Fibroblast of upper back skin (primary cell): ENCODE measurements at regions not wholly inside any gene's neighbourhood (a gene's known extent, or its start where the extent isn't known, plus 50 kb on each side); places are given as distances from the start of the nearest gene placed in this dataset.

Experiments
- DNase-seq: peaks from one replicate; pipeline ENCODE4 v3.0.0-alpha.2; 2013

GRCh38 chr4:23327120-23327519 is 562.7 kb downstream of the PPARGC1A start:
- no peak for DNase-seq

GRCh38 chr4:23324021-23324690 is 565.7 kb downstream of the PPARGC1A start:
- peak; percentile 32 for DNase-seq

DNA sequence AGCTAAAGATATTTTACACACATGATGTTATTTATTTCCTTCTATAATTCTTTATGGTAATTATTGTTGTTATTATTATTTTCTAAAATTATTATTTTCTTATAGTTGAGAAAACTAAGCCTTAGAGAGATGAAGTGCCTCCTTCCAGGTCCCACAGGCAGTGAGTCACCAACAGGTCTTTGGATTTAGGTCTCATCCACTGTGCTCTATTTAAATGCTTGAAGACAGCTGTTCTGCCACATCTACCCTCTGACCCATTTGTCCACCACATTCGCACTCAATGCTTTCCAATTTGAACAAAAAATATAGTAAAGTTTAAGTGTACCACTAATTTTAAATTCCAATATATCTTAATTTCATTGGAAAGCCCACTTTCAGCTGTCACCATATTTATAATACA is 566.4 kb downstream of the PPARGC1A start:
- no peak for DNase-seq

GRCh38 chr4:23322732-23323131 is 567.1 kb downstream of the PPARGC1A start:
- DNase-seq = no peak

- DNase-seq = no peak
Observed at GRCh38 chr4:23320931-23321587, 568.8 kb downstream of the PPARGC1A start.

DNA sequence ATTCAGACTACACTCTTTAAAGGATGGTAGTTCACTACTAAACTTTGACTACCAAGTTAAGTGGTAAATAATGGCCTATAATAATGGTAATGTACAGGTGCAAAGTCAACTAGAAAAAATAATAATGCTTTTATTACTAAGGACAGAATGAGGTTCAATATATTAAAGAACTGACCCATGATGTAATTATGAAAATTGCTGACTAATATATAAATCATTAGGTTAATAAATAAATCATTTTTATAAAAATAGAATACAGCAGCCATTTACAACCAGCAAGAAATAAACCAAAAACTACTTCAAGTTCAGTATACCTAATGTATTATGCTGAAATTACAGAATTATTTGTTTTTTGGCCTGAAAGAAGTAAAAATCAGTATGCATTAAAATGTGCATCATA is 577.2 kb downstream of the PPARGC1A start:
- DNase-seq = no peak

DNA sequence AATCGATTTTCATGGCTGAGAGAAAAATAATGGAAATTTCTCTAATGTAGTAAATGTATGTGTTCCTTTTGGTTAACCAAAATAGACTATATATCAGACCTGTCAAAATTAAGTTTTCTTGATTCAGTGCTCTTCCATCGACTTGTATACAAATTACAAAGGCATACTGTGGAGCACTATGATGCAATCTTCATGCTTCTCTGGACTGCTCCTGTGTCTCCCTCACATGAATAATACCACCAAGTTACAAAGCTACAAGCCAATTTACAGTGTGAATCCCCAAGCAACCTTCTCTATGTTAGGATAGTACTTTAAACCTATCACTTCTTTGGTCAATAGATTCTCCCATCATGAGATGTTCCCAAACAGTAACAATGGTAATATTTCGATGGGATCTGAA is 577.9 kb downstream of the PPARGC1A start:
- DNase-seq = no peak

- DNase-seq = peak; percentile 12
Observed at GRCh38 chr4:23305026-23305425, 584.8 kb downstream of the PPARGC1A start.

- DNase-seq = no peak
Observed at GRCh38 chr4:23298371-23298770, 591.5 kb downstream of the PPARGC1A start.

DNA sequence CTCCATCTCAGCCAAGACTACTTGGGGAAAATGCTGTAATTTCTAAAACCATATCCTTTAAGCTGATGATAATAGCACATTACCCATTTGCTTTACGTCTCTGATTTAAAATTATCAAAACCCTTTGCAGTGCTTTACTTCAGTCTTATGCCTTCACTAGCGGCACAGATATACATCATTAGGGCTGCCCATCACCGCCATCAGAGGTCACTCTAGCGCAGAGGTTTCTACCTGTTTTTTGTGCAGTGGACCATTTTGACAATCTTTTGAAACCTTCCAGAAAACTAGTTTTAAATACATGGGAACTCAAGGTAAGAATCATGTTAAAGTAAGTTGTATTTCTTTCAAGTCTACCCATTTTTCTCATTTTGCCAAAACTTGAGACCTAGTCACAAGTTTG is 592.5 kb downstream of the PPARGC1A start:
- DNase-seq = no peak

DNA sequence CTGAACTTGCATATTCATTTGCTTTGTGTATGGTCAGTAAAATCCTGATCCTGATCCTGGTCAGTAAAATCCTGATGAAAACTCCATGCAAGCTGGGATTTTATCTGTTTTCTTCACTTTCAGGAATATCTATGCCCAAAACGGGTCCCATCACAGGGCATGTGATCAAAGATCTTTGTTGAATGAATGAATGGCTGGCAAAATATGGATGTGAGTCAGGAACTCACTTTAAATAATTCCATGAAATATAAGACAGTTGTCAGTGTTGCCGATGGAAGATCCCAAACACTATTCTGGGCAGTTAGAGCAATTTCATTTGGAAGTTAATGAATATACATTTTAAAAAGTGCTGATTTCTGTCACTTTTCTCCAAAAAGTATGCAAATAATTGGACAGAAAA is 598.4 kb downstream of the GBA3 start:
- no peak for DNase-seq

- DNase-seq = no peak
Observed at GRCh38 chr4:23290656-23291055, 597.9 kb downstream of the GBA3 start.

GRCh38 chr4:23279377-23279986 is 586.7 kb downstream of the GBA3 start:
- DNase-seq = peak; percentile 1

GRCh38 chr4:23278845-23279244 is 586.1 kb downstream of the GBA3 start:
- DNase-seq = no peak

GRCh38 chr4:23276076-23276475 is 583.3 kb downstream of the GBA3 start:
- DNase-seq = no peak

GRCh38 chr4:23269566-23269965 is 576.8 kb downstream of the GBA3 start:
- DNase-seq = peak; percentile 2

DNA sequence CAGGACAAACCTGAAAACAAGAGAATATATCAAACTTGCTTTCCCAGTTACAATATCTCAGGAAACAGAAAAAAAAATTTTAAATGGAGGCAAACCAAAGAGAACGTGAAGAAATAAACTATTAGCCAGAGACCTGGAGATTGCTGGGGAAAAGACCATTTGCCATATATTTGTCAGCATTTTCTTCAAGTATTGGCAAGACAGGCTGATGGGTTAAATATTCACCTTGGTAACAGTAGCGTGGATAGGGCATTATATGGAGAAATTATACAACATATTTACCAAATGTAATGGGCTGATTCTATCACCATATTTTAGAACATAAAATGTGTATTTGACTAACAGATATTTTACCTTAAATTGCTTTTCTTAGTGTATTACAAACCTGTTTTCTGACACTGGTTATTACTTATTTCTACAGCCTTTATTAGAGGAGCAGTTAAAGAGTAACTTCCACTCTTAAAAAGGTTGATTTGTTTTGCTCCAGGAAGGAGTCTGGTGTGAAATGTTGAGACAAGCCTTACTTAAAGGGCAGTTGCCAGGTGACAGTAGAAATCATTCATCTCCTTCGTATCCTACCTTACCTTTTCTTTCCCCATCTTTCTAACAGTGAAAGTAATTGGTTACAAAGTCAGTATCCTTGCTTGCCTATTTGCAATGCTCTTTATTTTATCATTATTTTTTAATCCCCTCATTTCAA is 575.5 kb downstream of the GBA3 start:
- no peak for DNase-seq

DNA sequence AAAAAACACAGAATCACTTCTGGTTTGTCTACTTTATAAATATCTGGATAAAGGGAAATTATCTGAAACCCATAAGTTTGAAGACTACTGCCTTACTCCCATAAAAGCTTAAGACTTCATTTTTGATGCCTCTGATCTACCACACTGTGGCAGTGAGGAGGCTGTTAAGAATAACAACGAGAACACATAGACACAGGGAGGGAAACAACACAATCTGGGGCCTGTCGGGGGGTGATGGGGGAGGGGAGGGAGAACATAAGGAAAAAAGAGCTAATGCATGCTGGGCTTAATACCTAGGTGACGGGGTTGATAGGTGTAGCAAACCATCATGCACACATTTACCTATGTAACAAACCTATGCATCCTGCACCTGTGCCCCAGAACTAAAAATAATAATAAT is 573.7 kb downstream of the GBA3 start:
- no peak for DNase-seq

GRCh38 chr4:23260511-23260910 is 567.8 kb downstream of the GBA3 start:
- DNase-seq = no peak

DNA sequence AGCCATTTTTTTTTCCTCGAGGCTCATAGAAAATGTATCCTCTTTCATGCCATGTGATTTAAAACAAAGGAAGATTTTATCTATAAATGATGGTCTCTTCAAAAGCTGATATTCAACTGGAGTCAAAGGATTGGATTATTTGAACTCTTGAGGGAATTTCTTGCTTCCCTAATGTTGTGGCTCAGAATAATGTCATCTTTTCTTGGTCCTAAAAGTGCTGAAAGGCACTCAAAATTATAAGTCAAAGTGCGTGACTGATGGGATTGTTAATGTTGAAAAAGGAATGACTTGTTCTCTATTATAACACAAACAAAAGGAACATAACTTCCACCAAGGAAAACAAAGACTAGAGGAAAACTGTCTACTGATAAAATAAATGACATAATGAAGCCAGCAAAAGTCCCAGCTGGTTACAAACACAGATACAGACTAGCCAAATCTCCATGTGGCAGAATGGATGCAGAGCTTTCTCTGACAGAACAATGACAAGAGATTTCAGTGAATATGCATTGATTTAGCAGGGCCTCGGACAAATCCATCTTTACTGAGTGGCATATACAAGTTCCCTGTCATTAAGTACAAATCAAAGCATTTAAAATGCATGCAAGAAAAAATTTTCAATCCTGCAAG is 552.6 kb downstream of the GBA3 start:
- DNase-seq = no peak

DNA sequence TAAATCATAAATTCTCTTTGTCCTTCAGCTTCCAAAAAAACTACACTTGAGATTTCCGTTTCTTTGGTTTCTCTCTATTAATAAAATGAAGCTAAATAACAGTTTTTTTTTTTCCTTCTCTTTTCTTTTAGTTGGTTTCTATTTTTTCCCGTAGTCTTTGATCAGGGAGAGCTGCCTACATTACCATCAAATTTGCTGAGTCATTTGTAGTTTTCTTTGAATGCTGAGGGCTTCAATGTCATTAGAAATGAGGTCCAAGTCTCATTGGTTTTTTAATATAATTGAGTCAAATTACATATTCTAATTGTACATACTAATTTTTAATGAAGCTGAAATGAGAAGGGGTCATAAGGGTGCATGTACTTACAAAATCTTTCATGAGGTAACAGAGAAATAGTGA is 550.2 kb downstream of the GBA3 start:
- DNase-seq = no peak

GRCh38 chr4:23241408-23241807 is 548.7 kb downstream of the GBA3 start:
- DNase-seq = no peak

GRCh38 chr4:23238848-23239247 is 546.1 kb downstream of the GBA3 start:
- no peak for DNase-seq
